Neural progenitor cell (in vitro differentiated cells): ENCODE measurements at regions not wholly inside any gene's neighbourhood (a gene's known extent, or its start where the extent isn't known, plus 50 kb on each side); places are given as distances from the start of the nearest gene placed in this dataset.

Experiments used
- EZH2 ChIP-seq: fragments of 200-600 bp; sonication (generic); IDR thresholded peaks from 2 replicates; pipeline ENCODE4 v1.6.1; 2017; ENCODE audit warnings: antibody characterized with exemption, mild to moderate bottlenecking, moderate library complexity
- EZH2phosphoT487 ChIP-seq: fragments of 200-600 bp; sonication (generic); IDR thresholded peaks from 2 replicates; pipeline ENCODE4 v1.6.1; 2017; ENCODE audit warnings: antibody characterized with exemption
- TF ChIP-seq, protein P1 (sequence below): fragments of 200-600 bp; sonication (generic); IDR thresholded peaks from 2 replicates; pipeline ENCODE4 v1.5.1; 2017; ENCODE audit warnings: antibody characterized with exemption, mild to moderate bottlenecking

DNA sequence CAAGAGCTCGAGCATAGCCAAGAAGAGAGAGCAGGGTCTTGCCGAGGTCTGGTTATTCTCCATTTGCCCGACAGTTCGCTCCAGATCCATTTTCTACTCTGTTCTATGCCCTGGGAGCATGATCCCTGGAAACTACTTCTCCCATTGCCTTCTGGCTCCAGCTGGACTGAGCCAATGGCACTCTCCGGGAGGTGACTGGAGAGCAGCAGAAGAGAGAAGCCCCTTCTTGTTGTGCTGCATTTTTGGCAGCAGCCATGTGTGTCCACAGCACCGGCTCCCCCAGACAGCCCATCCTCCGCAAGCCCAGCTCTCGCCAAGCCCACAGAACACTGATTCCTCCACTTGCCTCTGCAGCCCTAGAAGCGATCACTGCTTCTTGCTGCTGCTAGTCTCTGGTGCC lies 345.5 kb downstream of the TNS1 start:
- TF ChIP-seq, protein P1, sequence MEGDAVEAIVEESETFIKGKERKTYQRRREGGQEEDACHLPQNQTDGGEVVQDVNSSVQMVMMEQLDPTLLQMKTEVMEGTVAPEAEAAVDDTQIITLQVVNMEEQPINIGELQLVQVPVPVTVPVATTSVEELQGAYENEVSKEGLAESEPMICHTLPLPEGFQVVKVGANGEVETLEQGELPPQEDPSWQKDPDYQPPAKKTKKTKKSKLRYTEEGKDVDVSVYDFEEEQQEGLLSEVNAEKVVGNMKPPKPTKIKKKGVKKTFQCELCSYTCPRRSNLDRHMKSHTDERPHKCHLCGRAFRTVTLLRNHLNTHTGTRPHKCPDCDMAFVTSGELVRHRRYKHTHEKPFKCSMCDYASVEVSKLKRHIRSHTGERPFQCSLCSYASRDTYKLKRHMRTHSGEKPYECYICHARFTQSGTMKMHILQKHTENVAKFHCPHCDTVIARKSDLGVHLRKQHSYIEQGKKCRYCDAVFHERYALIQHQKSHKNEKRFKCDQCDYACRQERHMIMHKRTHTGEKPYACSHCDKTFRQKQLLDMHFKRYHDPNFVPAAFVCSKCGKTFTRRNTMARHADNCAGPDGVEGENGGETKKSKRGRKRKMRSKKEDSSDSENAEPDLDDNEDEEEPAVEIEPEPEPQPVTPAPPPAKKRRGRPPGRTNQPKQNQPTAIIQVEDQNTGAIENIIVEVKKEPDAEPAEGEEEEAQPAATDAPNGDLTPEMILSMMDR, result no peak
- TF ChIP-seq EZH2 (no peak), EZH2phosphoT487 (no peak)
